Trophoblast cell (in vitro differentiated cells and primary cell): ENCODE measurements at regions not wholly inside any gene's neighbourhood (a gene's known extent, or its start where the extent isn't known, plus 50 kb on each side); places are given as distances from the start of the nearest gene placed in this dataset.
"Not testable (repeated sequence)": the region's sequence is repeated elsewhere in the genome, so short reads cannot be mapped to it uniquely, and the experiment has no call there.

Source experiments
- DNase-seq, 2 donors: peaks; one replicate each; pipeline ENCODE4 v3.0.0-alpha.2; 2016
- H2AFZ ChIP-seq: 2 replicates; pipeline ENCODE4 v1.6.1; 2013; ENCODE audit warnings: low read length, moderate library complexity, mild to moderate bottlenecking; ENCODE audit not compliant: insufficient read depth, poor library complexity
- H2AK5ac ChIP-seq: 2 replicates; pipeline ENCODE4 v1.6.1; 2013; ENCODE audit warnings: mild to moderate bottlenecking, low read length
- H2BK120ac ChIP-seq: 2 replicates; pipeline ENCODE4 v1.6.1; 2013; ENCODE audit warnings: low read length, mild to moderate bottlenecking, moderate library complexity; ENCODE audit not compliant: insufficient read depth, poor library complexity
- H2BK12ac ChIP-seq: 2 replicates; pipeline ENCODE4 v1.6.1; 2013; ENCODE audit warnings: mild to moderate bottlenecking, low read length, moderate library complexity
- H2BK5ac ChIP-seq: 2 replicates; pipeline ENCODE4 v1.6.1; 2013; ENCODE audit warnings: low read length, low read depth, moderate library complexity, mild to moderate bottlenecking; ENCODE audit not compliant: poor library complexity
- H3K14ac ChIP-seq: 2 replicates; pipeline ENCODE4 v1.6.1; 2013; ENCODE audit warnings: mild to moderate bottlenecking, low read length
- H3K18ac ChIP-seq: 2 replicates; pipeline ENCODE4 v1.6.1; 2013; ENCODE audit warnings: mild to moderate bottlenecking, low read length
- H3K23ac ChIP-seq: 2 replicates; pipeline ENCODE4 v1.6.1; 2013; ENCODE audit warnings: low read length
- H3K27ac ChIP-seq: 2 replicates; pipeline ENCODE4 v1.5.1; 2013; ENCODE audit warnings: low read depth, mild to moderate bottlenecking, inconsistent platforms, low read length, moderate library complexity
- H3K27me3 ChIP-seq: 2 replicates; pipeline ENCODE4 v1.6.1; 2013; ENCODE audit warnings: inconsistent platforms, mild to moderate bottlenecking, low read length, moderate library complexity; ENCODE audit not compliant: insufficient read depth
- H3K36me3 ChIP-seq, 2 experiments: 1 replicate in 1 of 2; 2 replicates in 1 of 2; pipeline ENCODE4 v1.6.1; 2013; ENCODE audit warnings: low read length in 2 of 2, mild to moderate bottlenecking in 2 of 2, moderate library complexity in 1 of 2; ENCODE audit not compliant: insufficient read depth in 2 of 2, control insufficient read depth in 1 of 2
- H3K4ac ChIP-seq: 2 replicates; pipeline ENCODE4 v1.6.1; 2013; ENCODE audit warnings: low read depth, mild to moderate bottlenecking, low read length, moderate library complexity
- H3K4me1 ChIP-seq, 2 experiments: 1 replicate in 1 of 2; 2 replicates in 1 of 2; pipeline ENCODE4 v1.6.1; 2013; ENCODE audit warnings: low read length in 2 of 2, mild to moderate bottlenecking in 2 of 2, moderate library complexity in 1 of 2; ENCODE audit not compliant: insufficient read depth in 2 of 2, control insufficient read depth in 1 of 2
- H3K4me2 ChIP-seq: 2 replicates; pipeline ENCODE4 v1.6.1; 2013; ENCODE audit warnings: inconsistent platforms, mild to moderate bottlenecking, low read length, moderate library complexity
- H3K4me3 ChIP-seq: 2 replicates; pipeline ENCODE4 v1.5.1; 2013; ENCODE audit warnings: mild to moderate bottlenecking, low read depth, low read length, inconsistent platforms
- H3K79me1 ChIP-seq: one replicate; pipeline ENCODE4 v1.6.1; 2013; ENCODE audit warnings: low read length
- H3K79me2 ChIP-seq: 2 replicates; pipeline ENCODE4 v1.6.1; 2013; ENCODE audit warnings: low read length, mild to moderate bottlenecking; ENCODE audit not compliant: control insufficient read depth, insufficient read depth, poor library complexity
- H3K9ac ChIP-seq: 2 replicates; pipeline ENCODE4 v1.6.1; 2013; ENCODE audit warnings: mild to moderate bottlenecking, low read length
- H3K9me3 ChIP-seq: 2 replicates; pipeline ENCODE4 v1.6.1; 2013; ENCODE audit warnings: low read depth, mild to moderate bottlenecking, control low read depth, inconsistent platforms, low read length; ENCODE audit not compliant: insufficient read depth
- H4K12ac ChIP-seq: 2 replicates; pipeline ENCODE4 v1.6.1; 2013; ENCODE audit warnings: low read depth, mild to moderate bottlenecking, low read length, moderate library complexity
- H4K8ac ChIP-seq: 2 replicates; pipeline ENCODE4 v1.6.1; 2013; ENCODE audit warnings: low read depth, mild to moderate bottlenecking, low read length, moderate library complexity
- H4K91ac ChIP-seq: one replicate; pipeline ENCODE4 v1.6.1; 2013; ENCODE audit warnings: low read depth, mild to moderate bottlenecking, low read length, moderate library complexity
- WGBS: extraction: QIAGEN DNeasy Blood & Tissue Kit; methylation state at CpG from one replicate; pipeline ENCODE4 v1.1.7; 2013; ENCODE audit warnings: missing lambda C conversion rate; ENCODE audit not compliant: insufficient read length, insufficient coverage; ENCODE audit errors: extremely low coverage; 5-methylcytosine and 5-hydroxymethylcytosine counted together

GRCh38 chr20:30893346-30894314, 363.8 kb upstream of the DEFB115 start:
- H3K36me3 ChIP-seq, H4K12ac ChIP-seq, H3K27me3 ChIP-seq, H2AFZ ChIP-seq, H3K23ac ChIP-seq, H3K14ac ChIP-seq, H2BK5ac ChIP-seq, H3K79me1 ChIP-seq, H4K8ac ChIP-seq, H2AK5ac ChIP-seq, DNase-seq, H2BK12ac ChIP-seq, H3K4me2 ChIP-seq, H3K18ac ChIP-seq, H3K79me2 ChIP-seq, H3K27ac ChIP-seq, H4K91ac ChIP-seq, H3K4me1 ChIP-seq, H3K4me3 ChIP-seq, H3K4ac ChIP-seq, H2BK120ac ChIP-seq, H3K9ac ChIP-seq: not testable (repeated sequence)
- no CpG with 5 or more reads among the region's 48 CpGs for WGBS
- peaks cover 26% of the 10 kb centered on the region for H3K9me3 ChIP-seq

DNA sequence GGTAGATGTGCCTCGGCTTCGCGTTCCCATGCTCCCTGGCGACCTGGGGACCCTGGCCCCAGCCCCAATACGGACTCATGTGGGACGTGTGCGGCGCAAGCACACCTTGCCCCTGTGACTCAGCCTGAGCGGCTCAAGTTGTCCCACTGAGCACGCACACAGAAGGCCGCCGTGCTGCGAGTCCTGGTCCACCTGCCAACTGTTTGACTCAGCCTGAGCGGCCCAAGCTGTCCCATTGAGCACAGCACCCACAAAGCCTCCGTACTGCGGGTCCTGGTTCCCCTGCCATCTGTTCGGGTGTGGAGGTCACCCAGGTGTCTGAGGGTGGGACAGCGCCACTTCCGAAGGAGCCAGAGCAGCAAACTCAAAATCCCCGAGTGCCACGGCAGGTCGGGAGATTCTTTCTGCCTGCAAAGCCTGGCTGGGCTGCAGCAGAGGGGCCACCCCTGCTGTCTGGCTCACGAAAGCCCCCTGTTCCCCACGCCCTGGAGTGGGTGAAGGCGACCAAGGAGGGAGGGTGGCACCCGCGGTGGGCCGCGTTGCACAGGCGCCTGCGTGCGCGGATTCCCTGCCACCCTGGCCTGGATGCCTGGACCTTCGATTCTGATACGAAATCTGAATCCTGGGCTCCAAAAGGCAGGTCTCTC, 362.6 kb upstream of the DEFB115 start:
- H2AK5ac ChIP-seq, H3K4me3 ChIP-seq, H4K12ac ChIP-seq, H4K8ac ChIP-seq, H3K23ac ChIP-seq, H3K36me3 ChIP-seq, H2BK5ac ChIP-seq, H3K9ac ChIP-seq, H3K27me3 ChIP-seq, H2AFZ ChIP-seq, H3K27ac ChIP-seq, DNase-seq, H3K4me1 ChIP-seq, H2BK120ac ChIP-seq, H3K4ac ChIP-seq, H2BK12ac ChIP-seq, H3K4me2 ChIP-seq, H3K79me1 ChIP-seq, H3K14ac ChIP-seq, H4K91ac ChIP-seq, H3K79me2 ChIP-seq, H3K18ac ChIP-seq: not testable (repeated sequence)
- no CpG with 5 or more reads among the region's 35 CpGs for WGBS
- H3K9me3 ChIP-seq = peaks cover 31% of the 10 kb centered on the region

DNA sequence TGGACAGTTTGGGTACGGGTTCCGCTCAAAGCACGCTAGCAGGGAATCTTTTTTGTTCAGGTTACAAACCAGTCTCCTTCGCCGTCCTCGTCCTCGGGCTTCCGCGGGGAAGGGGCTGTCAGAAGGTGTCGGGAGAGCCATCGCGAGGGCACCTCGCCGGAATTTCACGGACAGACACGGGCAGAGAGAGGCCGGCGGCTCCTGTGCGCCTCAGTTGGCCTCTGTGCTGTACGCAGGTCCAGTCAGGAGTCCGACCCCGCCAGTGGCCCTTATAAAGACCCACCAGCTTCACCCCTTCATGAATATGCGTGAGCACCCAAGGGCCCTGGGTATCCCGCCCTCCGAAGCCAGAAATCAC, 362.1 kb upstream of the DEFB115 start:
- not testable (repeated sequence) for H3K9ac ChIP-seq, H3K79me1 ChIP-seq, H2AFZ ChIP-seq, H2BK5ac ChIP-seq, H3K27ac ChIP-seq, H4K12ac ChIP-seq, H3K4ac ChIP-seq, H3K23ac ChIP-seq, H2AK5ac ChIP-seq, H3K4me3 ChIP-seq, DNase-seq, H3K36me3 ChIP-seq, H2BK120ac ChIP-seq, H3K79me2 ChIP-seq, H3K4me1 ChIP-seq, H3K4me2 ChIP-seq, H4K91ac ChIP-seq, H3K27me3 ChIP-seq, H2BK12ac ChIP-seq, H3K14ac ChIP-seq, H4K8ac ChIP-seq, H3K18ac ChIP-seq
- peaks cover 36% of the 10 kb centered on the region for H3K9me3 ChIP-seq
- no CpG with 5 or more reads among the region's 25 CpGs for WGBS

DNA sequence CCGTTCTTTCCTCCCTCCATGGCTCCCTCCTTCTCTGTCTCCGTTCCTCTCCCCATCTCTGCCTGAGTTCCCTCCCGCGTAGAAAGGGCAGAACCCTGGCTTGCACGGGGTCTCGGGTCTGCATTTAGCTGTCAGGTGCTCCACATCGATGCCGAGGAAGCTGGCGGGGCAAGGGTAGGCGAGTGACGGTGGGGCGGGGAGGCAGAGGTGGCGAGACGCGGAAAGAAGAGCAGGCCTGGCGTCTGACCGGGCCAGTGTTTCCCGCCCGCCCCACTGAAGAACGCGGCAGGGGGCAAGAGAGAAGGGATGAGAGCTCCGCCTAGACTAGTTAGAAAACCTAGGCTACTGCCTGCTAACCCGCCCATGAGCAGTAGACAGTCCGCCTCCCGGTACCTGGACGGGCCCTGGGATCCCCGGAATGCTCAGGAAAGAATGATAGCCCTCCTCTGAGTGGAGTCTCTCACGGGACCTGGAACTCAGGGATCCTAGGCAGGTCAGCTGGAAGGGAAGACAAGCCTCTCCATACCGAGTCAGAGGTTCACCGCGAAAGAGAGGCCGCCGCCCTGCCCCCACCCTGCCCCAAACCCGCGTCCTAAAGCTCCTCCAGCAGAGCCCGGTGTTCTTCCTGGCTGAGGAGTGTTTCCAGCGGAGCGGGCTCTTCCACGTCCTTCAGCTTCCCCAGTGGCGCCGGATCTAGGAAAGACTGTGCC, 357.9 kb upstream of the DEFB115 start:
- not testable (repeated sequence) for H4K12ac ChIP-seq, H2BK120ac ChIP-seq, H2AFZ ChIP-seq, H3K4me1 ChIP-seq, H3K4me2 ChIP-seq, H3K4me3 ChIP-seq, H3K79me2 ChIP-seq, H3K9ac ChIP-seq, H3K4ac ChIP-seq, H4K8ac ChIP-seq, H3K27me3 ChIP-seq, H3K36me3 ChIP-seq, H3K79me1 ChIP-seq, H2AK5ac ChIP-seq, H3K18ac ChIP-seq, H3K23ac ChIP-seq, H3K27ac ChIP-seq, H4K91ac ChIP-seq, DNase-seq, H2BK12ac ChIP-seq, H2BK5ac ChIP-seq, H3K14ac ChIP-seq
- peaks cover 25% of the 10 kb centered on the region for H3K9me3 ChIP-seq
- WGBS = no CpG with 5 or more reads among the region's 41 CpGs
